Adipocyte (in vitro differentiated cells): ENCODE measurements at regions not wholly inside any gene's neighbourhood (a gene's known extent, or its start where the extent isn't known, plus 50 kb on each side); places are given as distances from the start of the nearest gene placed in this dataset.

Experiments
- DNase-seq: peaks from one replicate; pipeline ENCODE4 v3.0.0-alpha.2; 2015; ENCODE audit warnings: low read depth
- H3K27me3 ChIP-seq: replicated peaks from 2 replicates; pipeline ENCODE4 v1.7.0; 2013; ENCODE audit warnings: mild to moderate bottlenecking, low read length, moderate library complexity; ENCODE audit not compliant: control insufficient read depth, insufficient read depth
- H3K36me3 ChIP-seq: 2 replicates; pipeline ENCODE4 v1.7.0; 2013; ENCODE audit warnings: low read length, mild to moderate bottlenecking, moderate library complexity; ENCODE audit not compliant: control insufficient read depth, insufficient read depth, severe bottlenecking
- H3K4me1 ChIP-seq: 2 replicates; pipeline ENCODE4 v1.7.0; 2013; ENCODE audit warnings: mild to moderate bottlenecking, low read length, moderate library complexity; ENCODE audit not compliant: control insufficient read depth, insufficient read depth
- H3K4me3 ChIP-seq: 2 replicates; pipeline ENCODE4 v1.7.0; 2013; ENCODE audit warnings: mild to moderate bottlenecking, low read length, moderate library complexity
- H3K9ac ChIP-seq: 2 replicates; pipeline ENCODE4 v1.7.0; 2013; ENCODE audit warnings: mild to moderate bottlenecking, low read length, moderate library complexity
- H3K9me3 ChIP-seq: 2 replicates; pipeline ENCODE4 v1.7.0; 2013; ENCODE audit warnings: mild to moderate bottlenecking, low read length, moderate library complexity; ENCODE audit not compliant: control insufficient read depth

DNA sequence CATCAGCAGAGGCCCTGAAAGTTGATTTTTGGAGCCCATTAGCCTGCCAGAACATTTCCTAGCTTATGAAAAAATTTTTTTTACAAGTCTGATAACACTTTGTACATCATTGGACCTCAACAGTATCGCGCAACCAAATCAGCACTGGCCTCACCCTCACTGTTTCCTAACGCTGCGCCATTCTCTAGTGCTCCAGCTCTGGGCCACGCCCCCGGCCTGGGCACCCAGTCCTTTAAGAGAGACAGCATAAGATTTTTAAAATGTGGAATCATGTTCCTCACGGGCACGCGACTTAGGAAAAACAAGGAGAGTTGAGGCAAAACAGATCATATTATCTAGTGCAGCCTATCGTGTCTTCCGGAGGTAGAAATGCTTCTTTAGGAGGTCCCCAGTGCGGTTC is 114.5 kb downstream of the BOD1 start:
- H3K36me3 ChIP-seq: no peaks in the 10 kb centered on the region
- H3K4me3 ChIP-seq: no peak overlapping the region
- no peak for DNase-seq
- H3K9ac ChIP-seq: no peak overlapping the region
- no peaks in the 10 kb centered on the region for H3K27me3 ChIP-seq
- H3K9me3 ChIP-seq: peaks cover 9% of the 10 kb centered on the region
- H3K4me1 ChIP-seq: peaks cover 41% of the 10 kb centered on the region

DNA sequence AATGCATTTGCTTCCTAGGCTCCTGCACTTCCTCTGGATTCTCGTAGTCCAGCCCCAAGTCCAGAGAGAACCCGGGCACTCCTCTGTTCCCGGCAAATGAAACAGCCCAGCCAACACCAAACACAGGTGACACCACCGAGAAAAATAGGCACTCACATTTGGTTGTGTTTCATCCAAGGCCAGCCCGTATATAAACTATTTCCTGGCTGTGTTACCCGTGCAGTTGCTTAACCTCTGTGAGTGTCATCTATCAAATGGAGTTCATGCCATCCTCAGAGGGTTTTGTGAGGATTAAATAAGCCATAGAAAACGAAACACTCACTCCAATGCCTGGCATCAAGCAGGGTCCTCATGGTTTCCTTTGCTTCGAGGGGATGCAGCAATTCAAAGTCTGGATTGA is 115.2 kb downstream of the BOD1 start:
- peaks cover 47% of the 10 kb centered on the region for H3K4me1 ChIP-seq
- H3K27me3 ChIP-seq: no peaks in the 10 kb centered on the region
- peak overlapping the region; percentile 27 for H3K9ac ChIP-seq
- no peak for DNase-seq
- H3K36me3 ChIP-seq: no peaks in the 10 kb centered on the region
- no peak overlapping the region for H3K4me3 ChIP-seq
- peaks cover 9% of the 10 kb centered on the region for H3K9me3 ChIP-seq

DNA sequence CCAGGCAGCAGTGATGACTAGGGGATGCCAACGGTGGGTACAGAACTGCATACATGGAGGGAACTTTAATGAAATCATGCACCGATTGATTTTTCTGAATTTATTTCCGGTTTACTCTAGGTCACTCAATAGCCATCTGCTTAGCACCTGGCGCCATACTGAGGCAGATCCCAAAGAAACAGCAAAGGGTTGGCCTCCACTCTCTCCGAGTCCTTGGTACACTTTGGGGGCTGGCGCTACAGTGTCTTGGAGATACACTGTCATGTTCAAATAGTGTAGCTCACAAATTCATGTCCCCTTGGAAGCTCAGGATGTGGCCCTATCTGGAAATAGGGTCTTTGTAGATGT is 116.3 kb downstream of the BOD1 start:
- no peaks in the 10 kb centered on the region for H3K9me3 ChIP-seq
- H3K9ac ChIP-seq: peak overlapping the region; percentile 79
- DNase-seq: no peak
- H3K4me3 ChIP-seq: no peak overlapping the region
- no peaks in the 10 kb centered on the region for H3K27me3 ChIP-seq
- H3K4me1 ChIP-seq: peaks cover 58% of the 10 kb centered on the region
- H3K36me3 ChIP-seq: no peaks in the 10 kb centered on the region

DNA sequence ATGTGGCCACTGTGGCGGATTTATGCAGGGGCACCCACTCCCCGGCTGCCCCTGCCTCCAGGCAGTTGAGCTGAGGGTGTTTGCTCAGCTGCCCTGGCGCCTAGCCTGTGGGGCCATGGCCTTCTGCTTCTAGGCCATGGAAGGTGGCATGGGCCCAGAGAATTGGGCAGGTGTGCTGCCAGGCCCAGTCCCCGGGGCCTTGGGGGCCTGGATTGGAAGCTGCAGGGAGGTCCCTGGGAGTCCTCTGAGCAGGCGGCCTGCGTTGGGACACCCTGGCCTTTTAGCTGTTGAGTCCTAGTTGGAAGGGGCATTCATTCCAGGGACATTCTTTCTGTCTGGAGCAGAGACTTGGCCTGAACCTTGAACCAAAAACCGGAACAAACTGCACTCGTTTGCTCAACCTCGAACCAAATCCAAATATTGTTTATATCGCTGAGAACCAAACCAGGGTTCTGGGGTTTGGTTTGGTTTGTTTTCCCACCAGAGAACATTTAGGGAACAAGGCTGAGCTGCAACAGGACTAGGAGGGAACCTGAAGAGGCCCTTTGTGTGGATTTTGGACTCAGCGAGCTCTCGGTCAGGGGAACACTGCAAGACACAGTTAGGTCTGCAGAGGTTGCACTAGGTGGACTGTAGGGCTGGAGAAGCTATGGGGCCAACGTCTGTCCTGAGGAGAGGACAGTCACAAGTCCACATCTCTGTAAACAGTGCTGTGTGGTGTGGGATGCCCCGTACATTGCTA is 116.8 kb downstream of the BOD1 start:
- no peak for DNase-seq
- no peaks in the 10 kb centered on the region for H3K36me3 ChIP-seq
- no peak overlapping the region for H3K4me3 ChIP-seq
- no peaks in the 10 kb centered on the region for H3K27me3 ChIP-seq
- H3K9ac ChIP-seq: peak overlapping the region; percentile 79
- peaks cover 63% of the 10 kb centered on the region for H3K4me1 ChIP-seq
- H3K9me3 ChIP-seq: no peaks in the 10 kb centered on the region

DNA sequence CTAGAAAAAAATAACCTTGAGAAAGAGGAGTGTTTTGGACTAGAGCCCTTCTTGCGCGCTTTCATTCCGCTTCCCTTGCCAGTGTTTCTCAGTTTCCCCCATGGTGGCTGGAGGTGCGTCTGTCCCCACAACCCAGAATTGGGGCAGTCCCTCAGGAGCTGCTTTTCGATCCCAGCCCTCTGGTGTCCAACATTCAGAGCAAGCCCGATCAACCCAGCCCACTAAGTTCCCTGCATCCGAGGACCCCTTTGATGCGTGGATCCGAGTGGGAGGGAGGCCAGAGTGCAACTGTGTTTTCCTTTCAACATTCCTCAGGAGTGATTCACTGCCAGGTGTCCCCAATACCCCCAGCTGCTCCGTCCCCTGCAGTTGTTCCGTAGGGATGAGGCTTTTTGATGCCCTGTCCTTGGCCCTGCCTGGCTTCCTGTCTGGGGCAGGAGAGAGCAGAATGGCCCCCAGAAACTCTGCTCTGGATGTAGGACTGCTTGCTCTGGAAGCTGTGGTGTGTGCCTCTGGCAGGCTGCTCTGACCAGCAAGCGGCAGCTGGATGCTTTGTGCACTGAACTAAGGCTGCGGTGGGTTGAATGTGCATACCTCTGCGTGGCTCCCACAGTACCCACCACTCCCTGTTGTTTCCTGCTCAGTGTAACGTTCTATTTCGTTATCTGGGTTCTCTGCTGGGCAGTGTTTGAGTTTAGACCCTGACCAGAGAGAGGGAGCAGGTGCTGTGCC is 117.5 kb downstream of the BOD1 start:
- Histone ChIP-seq H3K4me1 (peaks cover 67% of the 10 kb centered on the region), H3K27me3 (no peaks in the 10 kb centered on the region), H3K4me3 (peak overlapping the region; percentile 2), H3K9me3 (no peaks in the 10 kb centered on the region), H3K9ac (peak overlapping the region; percentile 79), H3K36me3 (no peaks in the 10 kb centered on the region)
- no peak for DNase-seq

DNA sequence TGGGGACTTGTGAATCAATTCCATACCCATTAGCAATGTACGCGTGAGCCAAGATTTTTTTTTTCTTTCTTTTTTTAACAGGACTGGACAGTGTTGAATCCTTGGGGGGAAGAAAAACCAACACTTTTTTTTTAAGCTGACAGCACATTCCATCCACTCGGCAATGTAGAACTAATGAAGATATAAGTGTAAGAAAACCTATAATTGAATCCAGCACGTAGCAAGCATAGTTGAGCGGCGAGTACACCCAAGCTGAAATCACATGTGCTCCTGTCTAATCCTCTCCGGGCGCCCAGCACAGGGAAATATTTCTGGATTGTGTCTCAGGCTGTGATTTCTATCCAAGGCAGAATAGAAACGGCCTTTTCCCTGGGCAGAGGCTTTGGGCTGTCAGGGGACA is 118.2 kb downstream of the BOD1 start:
- Histone ChIP-seq H3K36me3 (no peaks in the 10 kb centered on the region), H3K9me3 (no peaks in the 10 kb centered on the region), H3K27me3 (no peaks in the 10 kb centered on the region), H3K9ac (peak overlapping the region; percentile 79), H3K4me3 (peak overlapping the region; percentile 2), H3K4me1 (peaks cover 67% of the 10 kb centered on the region)
- peak; percentile 87 for DNase-seq

DNA sequence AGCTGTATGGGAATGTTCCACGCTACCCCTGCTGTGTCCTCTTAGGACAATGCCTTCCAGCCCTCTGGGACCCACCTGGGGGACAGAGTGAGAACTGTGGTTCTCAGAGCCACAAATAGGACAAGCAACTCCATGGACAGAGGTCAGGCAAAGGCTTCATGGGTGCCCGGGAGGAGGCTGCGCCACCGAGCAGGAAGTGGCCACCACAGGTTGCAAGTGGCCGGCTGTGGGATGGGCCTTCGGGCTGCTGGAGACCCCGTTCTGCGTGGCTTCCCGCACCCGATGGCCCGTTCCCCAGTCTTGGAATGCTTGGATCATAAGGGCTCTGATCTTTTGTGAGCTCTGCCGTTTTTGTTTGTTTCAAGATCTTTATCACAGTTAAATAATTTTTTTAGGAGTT is 118.8 kb downstream of the BOD1 start:
- Histone ChIP-seq H3K36me3 (no peaks in the 10 kb centered on the region), H3K4me3 (no peak overlapping the region), H3K9me3 (no peaks in the 10 kb centered on the region), H3K9ac (peak overlapping the region; percentile 79), H3K27me3 (no peaks in the 10 kb centered on the region), H3K4me1 (peaks cover 67% of the 10 kb centered on the region)
- DNase-seq: no peak

DNA sequence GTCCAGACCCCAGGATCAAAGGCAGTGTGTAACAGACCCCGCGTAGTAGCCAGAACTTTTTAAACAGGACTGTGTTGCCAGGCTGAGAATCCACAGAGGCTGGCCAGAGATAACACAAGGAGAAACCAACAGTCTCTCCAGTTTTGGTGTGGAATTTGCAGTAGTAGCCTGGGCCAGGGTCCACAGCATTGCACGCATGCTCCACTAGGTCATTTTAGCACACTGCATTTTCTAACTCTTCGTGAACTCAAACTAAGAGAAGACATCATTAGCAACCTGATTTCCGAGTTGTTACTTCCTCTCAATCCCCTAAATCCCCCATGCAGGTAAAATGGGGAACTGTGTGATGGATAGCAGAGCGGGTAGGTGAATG is 119.6 kb downstream of the BOD1 start:
- Histone ChIP-seq H3K4me1 (peaks cover 63% of the 10 kb centered on the region), H3K9ac (peak overlapping the region; percentile 73), H3K36me3 (no peaks in the 10 kb centered on the region), H3K4me3 (no peak overlapping the region), H3K27me3 (no peaks in the 10 kb centered on the region), H3K9me3 (no peaks in the 10 kb centered on the region)
- no peak for DNase-seq

DNA sequence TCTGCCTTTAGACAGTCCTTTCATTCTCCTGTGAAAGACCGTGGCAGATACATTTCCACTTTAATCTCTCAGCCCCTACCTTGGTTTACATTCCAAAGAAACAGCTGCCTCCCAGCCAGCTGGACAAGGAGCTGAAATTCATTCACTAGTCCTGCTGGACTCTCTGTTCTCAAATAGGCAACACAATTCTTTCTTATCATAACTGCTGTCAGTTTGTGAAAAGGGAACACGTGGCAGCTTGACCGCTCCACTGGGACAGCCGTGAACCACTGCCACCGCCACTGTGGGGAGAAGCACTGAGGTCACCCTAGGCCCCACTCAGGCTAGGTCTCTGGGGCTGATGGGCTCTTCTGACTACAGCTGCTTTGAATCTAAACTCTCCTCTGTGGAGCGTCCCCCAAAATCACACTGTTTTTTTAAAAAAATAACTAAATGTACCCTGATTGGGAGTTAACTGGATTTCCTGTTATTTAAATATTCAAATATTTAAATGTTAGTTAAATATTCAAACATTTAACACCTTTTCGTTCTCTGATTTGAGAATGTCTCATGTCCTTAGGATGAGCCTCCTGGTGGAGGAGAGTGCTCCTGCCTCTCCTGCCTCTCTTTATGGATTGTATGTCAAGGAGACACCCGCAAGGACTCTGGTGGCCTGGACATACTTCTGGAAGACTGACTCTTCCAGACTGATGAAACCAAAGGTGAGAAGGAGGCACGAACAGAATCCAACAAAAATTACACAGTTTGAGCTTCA is 120.1 kb downstream of the BOD1 start:
- Histone ChIP-seq H3K9ac (peak overlapping the region; percentile 73), H3K27me3 (no peaks in the 10 kb centered on the region), H3K9me3 (no peaks in the 10 kb centered on the region), H3K36me3 (no peaks in the 10 kb centered on the region), H3K4me3 (no peak overlapping the region), H3K4me1 (peaks cover 59% of the 10 kb centered on the region)
- no peak for DNase-seq

DNA sequence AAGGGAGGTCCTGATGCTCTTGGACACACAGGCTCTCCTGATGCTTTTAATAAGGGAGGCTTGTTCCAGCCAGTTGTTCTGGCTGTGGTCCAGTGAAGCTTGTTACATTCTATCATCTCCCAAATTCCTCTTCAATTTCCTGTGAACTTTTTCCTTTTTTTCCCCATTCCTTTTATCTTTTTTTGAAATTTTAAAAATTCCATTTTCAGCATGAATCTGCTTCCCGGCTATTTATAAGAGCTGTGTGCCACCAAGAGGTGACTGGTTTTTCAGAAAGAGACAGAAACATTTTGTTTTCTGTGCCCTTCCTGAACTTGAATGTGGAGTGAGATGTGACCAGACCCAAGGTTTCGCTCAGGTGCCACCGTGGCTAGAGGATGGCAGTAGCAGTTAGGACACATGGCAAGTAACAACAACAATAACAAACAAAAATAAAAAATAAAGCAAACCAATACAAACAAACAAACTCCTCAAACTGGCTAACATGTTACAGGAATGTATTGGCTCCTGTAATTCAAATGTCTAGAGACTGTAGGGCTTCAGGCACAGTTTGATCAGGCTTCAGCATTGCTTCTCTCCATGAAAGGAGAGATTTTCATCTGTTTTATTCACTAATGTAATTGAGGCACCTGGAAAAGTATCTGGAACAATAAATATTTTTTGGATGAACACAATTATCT is 121.1 kb downstream of the BOD1 start:
- no peaks in the 10 kb centered on the region for H3K9me3 ChIP-seq
- H3K27me3 ChIP-seq: no peaks in the 10 kb centered on the region
- no peak overlapping the region for H3K4me3 ChIP-seq
- H3K9ac ChIP-seq: peak overlapping the region; percentile 76
- peaks cover 55% of the 10 kb centered on the region for H3K4me1 ChIP-seq
- peak; percentile 71 for DNase-seq
- no peaks in the 10 kb centered on the region for H3K36me3 ChIP-seq

DNA sequence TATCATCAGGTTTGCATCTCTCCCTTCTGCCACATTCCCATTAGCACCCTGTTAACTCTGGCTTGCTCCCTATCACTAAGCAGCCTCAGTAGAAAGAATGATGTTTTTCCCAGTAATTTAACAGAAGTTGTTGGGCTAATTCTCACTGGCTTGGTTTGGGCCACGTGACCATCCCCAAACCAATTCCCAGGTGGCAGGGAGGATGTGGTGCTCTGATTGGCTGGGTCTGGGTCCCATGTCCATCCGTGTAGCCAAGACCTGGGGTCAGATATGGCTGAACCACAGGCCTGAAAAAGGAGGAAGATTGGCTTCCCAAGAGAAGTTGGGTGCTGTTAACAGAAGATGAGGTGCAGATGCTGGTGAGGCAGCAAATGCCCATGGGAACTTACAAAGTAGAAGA is 122.0 kb downstream of the BOD1 start:
- Histone ChIP-seq H3K9ac (peak overlapping the region; percentile 76), H3K4me1 (peaks cover 48% of the 10 kb centered on the region), H3K36me3 (no peaks in the 10 kb centered on the region), H3K9me3 (no peaks in the 10 kb centered on the region), H3K27me3 (no peaks in the 10 kb centered on the region), H3K4me3 (no peak overlapping the region)
- no peak for DNase-seq
